Prostate gland (tissue), 2 donors: ENCODE measurements at regions not wholly inside any gene's neighbourhood (a gene's known extent, or its start where the extent isn't known, plus 50 kb on each side); places are given as distances from the start of the nearest gene placed in this dataset.

Experiments used
- DNase-seq: peaks from one replicate; pipeline ENCODE4 v3.0.0-alpha.2; 2019; ENCODE audit warnings: low spot score
- H3K27ac ChIP-seq, 2 donors: fragments of 200-600 bp; sonication (generic); 2 replicates each; pipeline ENCODE4 v1.5.1; 2017 to 2019
- H3K27me3 ChIP-seq: fragments of 200-600 bp; sonication (generic); replicated peaks from 2 replicates; pipeline ENCODE4 v1.5.1; 2019; ENCODE audit not compliant: insufficient read depth
- H3K36me3 ChIP-seq, 2 donors: fragments of 200-600 bp; sonication (generic); 1 replicate in 1 of 2; 2 replicates in 1 of 2; pipeline versions ENCODE4 v1.5.1 to v1.8.1; 2017 to 2019
- H3K4me1 ChIP-seq: fragments of 200-600 bp; sonication (generic); replicated peaks from 2 replicates; pipeline ENCODE4 v1.5.1; 2019
- H3K4me3 ChIP-seq, 2 donors: fragments of 200-600 bp; sonication (generic); 2 replicates each; pipeline ENCODE4 v1.5.1; 2017 to 2019
- H3K9me3 ChIP-seq: fragments of 200-600 bp; sonication (generic); 2 replicates; pipeline ENCODE4 v1.5.1; 2017
- CTCF ChIP-seq, 4 experiments: fragments of 200-600 bp in 2 of 4; fragments of 450-650 bp in 2 of 4; sonication (generic) in 2 of 4; IDR thresholded peaks; 1 replicate in 3 of 4; 2 replicates in 1 of 4; pipeline ENCODE4 v1.5.1; 2016 to 2019; ENCODE audit warnings: antibody characterized with exemption in 4 of 4, mild to moderate bottlenecking in 2 of 4, moderate library complexity in 2 of 4
- POLR2A ChIP-seq: fragments of 450-650 bp; IDR thresholded peaks from one replicate; pipeline ENCODE4 v1.6.1; 2016; ENCODE audit warnings: antibody characterized with exemption, mild to moderate bottlenecking
- POLR2AphosphoS5 ChIP-seq: sonication (generic); formaldehyde crosslinking; IDR thresholded peaks from one replicate; pipeline ENCODE4 v1.6.1; 2017; ENCODE audit warnings: antibody characterized with exemption
- WGBS: methylation state at CpG from one replicate; pipeline ENCODE4 v1.1.5; 2018; 5-methylcytosine and 5-hydroxymethylcytosine counted together
- intact Hi-C: fragments of 100-400 bp; cut with DNase I; formaldehyde crosslinking; loops from one replicate; pipeline ENCODE4 v1.14.2; 2022

- 79% methylated on average over 1 of the region's 1 CpG for WGBS
- DNase-seq, result no peak
- Histone ChIP-seq H3K4me3 (no peak overlapping the region), H3K27ac (no peak overlapping the region), H3K27me3 (no peaks in the 10 kb centered on the region), H3K9me3 (no peaks in the 10 kb centered on the region), H3K4me1 (no peaks in the 10 kb centered on the region), H3K36me3 (no peaks in the 10 kb centered on the region)
- TF ChIP-seq CTCF (IDR thresholded peaks at IDR 0.05) (no peak), POLR2A (no peak), POLR2AphosphoS5 (no peak)
- intact Hi-C loops, result no loop called here
Measured at GRCh38 chr11:122424636-122425035, 230.9 kb upstream of the UBASH3B start.

- 76% methylated on average over 3 of the region's 3 CpGs for WGBS
- intact Hi-C loops, result no loop called here
- TF ChIP-seq CTCF (IDR thresholded peaks at IDR 0.05) (no peak), POLR2A (no peak)
- no peak overlapping the region for H3K4me3 ChIP-seq
- H3K4me1 ChIP-seq, result no peaks in the 10 kb centered on the region
- no peaks in the 10 kb centered on the region for H3K36me3 ChIP-seq
- no peak for DNase-seq
- no peaks in the 10 kb centered on the region for H3K27me3 ChIP-seq
- no peaks in the 10 kb centered on the region for H3K9me3 ChIP-seq
- H3K27ac ChIP-seq, result no peak overlapping the region
Measured at GRCh38 chr11:122423886-122424285, 231.6 kb upstream of the UBASH3B start.

- Histone ChIP-seq H3K27ac (no peak overlapping the region), H3K4me1 (no peaks in the 10 kb centered on the region), H3K9me3 (no peaks in the 10 kb centered on the region), H3K4me3 (no peak overlapping the region), H3K36me3 (no peaks in the 10 kb centered on the region), H3K27me3 (no peaks in the 10 kb centered on the region)
- intact Hi-C loops, result no loop called here
- DNase-seq, result no peak
- WGBS, result 100% methylated on average over 1 of the region's 1 CpG
- TF ChIP-seq POLR2AphosphoS5 (no peak), POLR2A (no peak), CTCF (IDR thresholded peaks at IDR 0.05) (no peak)
Measured at GRCh38 chr11:122423273-122423672, 232.2 kb upstream of the UBASH3B start.

GRCh38 chr11:122422682-122423081, 232.8 kb upstream of the UBASH3B start:
- Histone ChIP-seq H3K4me3 (no peak overlapping the region), H3K9me3 (no peaks in the 10 kb centered on the region), H3K36me3 (no peaks in the 10 kb centered on the region), H3K27ac (no peak overlapping the region), H3K27me3 (no peaks in the 10 kb centered on the region), H3K4me1 (no peaks in the 10 kb centered on the region)
- intact Hi-C loops, result no loop called here
- WGBS, result 92% methylated on average over 4 of the region's 4 CpGs
- TF ChIP-seq POLR2AphosphoS5, result no peak
- no peak for TF ChIP-seq POLR2A
- TF ChIP-seq CTCF (IDR thresholded peaks at IDR 0.05), result no peak
- DNase-seq, result no peak

- intact Hi-C loops, result no loop called here
- no peaks in the 10 kb centered on the region for H3K27me3 ChIP-seq
- no peak overlapping the region for H3K4me3 ChIP-seq
- H3K36me3 ChIP-seq, result no peaks in the 10 kb centered on the region
- no peak for DNase-seq
- WGBS, result 60% methylated on average over 3 of the region's 3 CpGs
- TF ChIP-seq POLR2A, result no peak
- H3K9me3 ChIP-seq, result no peaks in the 10 kb centered on the region
- no peak overlapping the region for H3K27ac ChIP-seq
- H3K4me1 ChIP-seq, result no peaks in the 10 kb centered on the region
Measured at GRCh38 chr11:122421702-122422101, 233.8 kb upstream of the UBASH3B start.
